ENCODE measurements at regions not wholly inside any gene's neighbourhood (a gene's known extent, or its start where the extent isn't known, plus 50 kb on each side); places are given as distances from the start of the nearest gene placed in this dataset.

GRCh38 chr20:11190741-11191140 is 516.9 kb upstream of the JAG1 start:
- DNase-seq: no peak

GRCh38 chr20:11192106-11192505 is 518.3 kb upstream of the JAG1 start:
- no peak for DNase-seq

GRCh38 chr20:11193241-11193640 is 519.4 kb upstream of the JAG1 start:
- no peak for DNase-seq

- DNase-seq: no peak
Measured at GRCh38 chr20:11195169-11195568, 521.4 kb upstream of the JAG1 start.

GRCh38 chr20:11195899-11196558 is 522.2 kb upstream of the JAG1 start:
- no peak for DNase-seq

GRCh38 chr20:11197851-11198250 is 524.1 kb upstream of the JAG1 start:
- DNase-seq: no peak

GRCh38 chr20:11200423-11200822 is 526.6 kb upstream of the JAG1 start:
- DNase-seq: no peak

GRCh38 chr20:11204926-11205768 is 531.3 kb upstream of the JAG1 start:
- DNase-seq: peak; percentile 58 to 62

- DNase-seq: no peak
Measured at GRCh38 chr20:11205769-11206362, 532.1 kb upstream of the JAG1 start.

GRCh38 chr20:11207749-11208502 is 534.1 kb upstream of the JAG1 start:
- DNase-seq: no peak

- DNase-seq: no peak
Measured at GRCh38 chr20:11210611-11211010, 536.8 kb upstream of the JAG1 start.

GRCh38 chr20:11212272-11212671 is 538.5 kb upstream of the JAG1 start:
- no peak for DNase-seq

- DNase-seq: no peak
Measured at GRCh38 chr20:11212902-11213301, 539.1 kb upstream of the JAG1 start.

- DNase-seq: no peak
Measured at GRCh38 chr20:11214256-11214840, 540.5 kb upstream of the JAG1 start.

GRCh38 chr20:11216451-11217314 is 542.9 kb upstream of the JAG1 start:
- no peak for DNase-seq

GRCh38 chr20:11217326-11218172 is 543.8 kb upstream of the JAG1 start:
- DNase-seq: no peak

GRCh38 chr20:11218173-11218680 is 544.4 kb upstream of the JAG1 start:
- no peak for DNase-seq

- no peak for DNase-seq
Measured at GRCh38 chr20:11219192-11219591, 545.4 kb upstream of the JAG1 start.

- DNase-seq: no peak
Measured at GRCh38 chr20:11221046-11221445, 547.2 kb upstream of the JAG1 start.

GRCh38 chr20:11222243-11222642 is 548.4 kb upstream of the JAG1 start:
- DNase-seq: no peak

- DNase-seq: no peak
Measured at GRCh38 chr20:11227602-11228001, 553.8 kb upstream of the JAG1 start.
